ENCODE measurements at regions not wholly inside any gene's neighbourhood (a gene's known extent, or its start where the extent isn't known, plus 50 kb on each side); places are given as distances from the start of the nearest gene placed in this dataset.
"Not testable (repeated sequence)": the region's sequence is repeated elsewhere in the genome, so short reads cannot be mapped to it uniquely, and the experiment has no call there.

DNA sequence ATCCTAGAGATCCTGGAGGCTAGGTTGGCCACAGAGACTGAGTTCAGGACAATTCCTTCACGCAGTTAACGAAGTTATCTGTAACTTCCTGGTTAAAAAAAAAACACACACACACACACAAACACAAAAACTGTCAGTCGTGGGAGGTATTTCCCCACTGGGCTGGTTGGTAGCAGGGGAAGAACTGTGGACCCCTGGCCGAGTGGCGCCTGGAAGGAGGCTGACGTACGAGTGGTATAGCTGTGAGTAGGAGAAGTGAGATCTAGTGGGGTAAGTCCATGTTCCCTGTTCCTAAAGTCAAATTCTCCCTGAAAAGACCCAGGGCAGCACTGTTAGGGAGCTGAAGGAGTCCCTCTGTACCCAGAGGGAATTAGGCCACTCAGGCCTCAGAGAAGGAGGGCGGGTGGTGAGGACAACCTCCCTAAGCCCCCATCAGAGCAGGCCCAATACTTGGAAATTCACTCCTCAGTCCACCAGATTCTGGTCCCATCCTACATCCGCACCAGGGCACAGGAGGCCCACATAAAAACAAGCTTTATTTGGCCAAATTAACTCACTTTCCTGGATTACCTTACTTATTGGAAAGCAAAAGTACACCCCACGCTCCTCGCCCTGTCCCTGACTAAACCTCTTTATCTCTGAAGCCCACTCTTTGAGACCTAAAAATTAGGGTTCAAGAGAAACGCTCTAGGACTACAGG, 108.3 kb upstream of the FOXD4L5 start:
- DNase-seq, result not testable (repeated sequence)

DNA sequence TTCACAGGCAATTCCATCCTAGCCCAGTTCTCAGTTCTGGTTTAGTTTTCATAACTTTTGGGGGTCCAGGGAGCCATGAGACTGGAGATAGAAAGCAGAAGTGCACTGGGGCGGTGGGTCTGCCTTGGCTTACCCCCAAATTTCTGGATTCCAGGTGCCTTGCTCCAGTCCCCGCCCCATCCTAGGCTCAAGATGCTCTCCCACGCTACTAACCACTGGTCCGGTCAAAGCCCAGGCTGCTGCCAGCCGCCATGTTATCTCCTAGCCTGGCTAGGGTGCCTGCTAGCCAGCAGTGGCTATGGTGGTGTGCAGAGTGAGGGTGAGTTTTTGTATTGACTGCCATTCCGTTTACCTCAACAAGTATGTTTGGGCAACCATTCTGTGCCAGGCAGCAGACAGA, 107.6 kb upstream of the FOXD4L5 start:
- DNase-seq, result not testable (repeated sequence)

DNA sequence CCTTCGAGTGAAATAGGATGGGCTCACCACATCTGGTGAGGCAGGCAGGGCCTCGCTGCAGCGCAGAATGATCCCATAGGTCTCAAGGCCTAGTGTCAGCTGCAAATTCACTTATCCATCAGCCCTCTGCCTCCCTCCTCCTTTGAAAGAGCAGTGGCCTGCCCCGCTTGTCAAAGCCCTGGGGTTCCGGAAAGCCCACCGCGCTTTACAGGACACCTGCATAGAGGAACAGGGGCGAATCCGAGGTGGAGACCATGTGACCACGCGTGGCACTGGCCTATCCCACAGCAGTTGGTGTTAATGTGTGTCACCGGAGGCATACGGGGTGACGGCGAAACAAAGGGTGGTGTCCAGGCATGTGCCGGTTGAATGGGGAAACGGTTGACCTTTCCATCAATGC, 104.7 kb upstream of the FOXD4L5 start:
- not testable (repeated sequence) for DNase-seq

DNA sequence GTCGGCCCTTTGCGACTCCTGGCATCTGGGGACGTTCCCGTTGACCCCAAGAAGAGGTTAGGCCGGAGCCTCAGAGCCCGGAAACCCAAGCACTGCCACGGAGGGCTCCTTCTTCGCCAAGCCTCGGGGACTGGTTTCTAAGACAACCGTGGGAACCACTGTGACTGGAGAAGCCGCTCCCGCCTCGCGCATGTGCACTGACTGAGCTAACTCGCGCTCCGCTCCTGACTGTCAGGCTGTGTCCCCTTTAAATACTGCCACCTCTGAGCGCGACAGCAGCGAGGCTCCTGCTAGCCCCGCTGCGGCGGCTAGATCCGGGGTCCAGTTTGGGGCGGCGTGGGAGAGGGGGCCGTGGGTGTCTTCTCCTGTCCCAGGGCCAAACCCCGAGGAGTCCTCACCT, 104.2 kb upstream of the FOXD4L5 start:
- DNase-seq, result not testable (repeated sequence)

DNA sequence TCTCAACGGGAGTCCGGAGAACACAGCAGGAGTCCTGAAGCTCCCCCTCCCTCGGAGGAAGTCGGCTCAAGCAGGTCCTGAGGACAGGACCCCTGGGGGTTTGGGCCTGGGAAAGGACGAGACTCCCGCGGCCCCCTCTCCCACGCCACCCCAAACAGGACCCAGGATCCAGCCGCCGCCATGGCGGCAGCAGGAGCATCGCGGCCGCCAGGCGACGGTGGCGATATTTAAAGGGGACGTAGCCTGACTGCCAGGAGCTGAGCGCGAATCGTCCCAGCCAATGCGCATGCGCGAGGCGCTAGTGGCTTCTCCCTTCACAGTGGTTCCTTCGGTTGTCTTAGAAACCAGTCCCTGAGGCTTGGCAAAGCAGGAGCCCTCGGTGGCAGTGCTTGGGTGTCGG, 101.7 kb upstream of the FOXD4L5 start:
- DNase-seq, result peak; percentile 86

DNA sequence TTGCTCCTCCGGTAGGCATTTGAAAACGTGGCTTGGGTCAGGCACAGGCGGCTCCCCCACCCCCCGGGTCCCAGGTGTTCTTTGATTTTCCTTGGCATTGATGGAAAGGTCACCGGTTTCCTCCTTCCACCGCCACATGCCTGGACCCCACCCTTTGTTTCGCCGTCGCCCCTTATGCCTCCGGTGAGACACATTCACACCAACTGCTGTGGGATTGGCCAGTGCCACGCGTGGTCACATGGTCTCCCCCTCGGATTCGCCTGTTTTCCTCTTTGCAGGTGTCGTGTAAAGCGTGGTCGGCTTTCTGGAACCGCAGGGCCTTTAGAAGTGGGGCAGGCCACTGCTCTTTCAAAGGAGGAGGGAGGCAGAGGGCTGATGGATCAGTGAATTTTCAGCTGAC, 101.2 kb upstream of the FOXD4L5 start:
- DNase-seq, result not testable (repeated sequence)

DNA sequence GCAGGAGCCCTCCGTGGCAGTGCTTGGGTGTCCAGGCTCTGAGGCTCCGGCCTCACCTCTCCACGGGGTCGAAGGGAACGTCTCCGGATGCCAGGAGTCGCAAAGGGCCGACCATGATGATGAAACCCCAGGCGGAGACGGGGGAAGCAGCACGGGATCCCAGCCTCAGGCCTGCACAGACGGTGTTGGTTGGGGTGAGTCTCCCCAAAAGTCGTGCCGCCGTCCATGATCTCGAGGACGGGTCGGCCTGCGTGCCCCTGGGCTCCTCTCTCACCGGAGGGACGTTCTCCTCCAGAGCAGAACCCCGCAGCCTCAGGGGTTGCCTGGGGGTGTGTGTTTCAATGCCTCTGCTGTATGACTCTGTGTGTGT, 100.6 kb upstream of the FOXD4L5 start:
- not testable (repeated sequence) for DNase-seq

DNA sequence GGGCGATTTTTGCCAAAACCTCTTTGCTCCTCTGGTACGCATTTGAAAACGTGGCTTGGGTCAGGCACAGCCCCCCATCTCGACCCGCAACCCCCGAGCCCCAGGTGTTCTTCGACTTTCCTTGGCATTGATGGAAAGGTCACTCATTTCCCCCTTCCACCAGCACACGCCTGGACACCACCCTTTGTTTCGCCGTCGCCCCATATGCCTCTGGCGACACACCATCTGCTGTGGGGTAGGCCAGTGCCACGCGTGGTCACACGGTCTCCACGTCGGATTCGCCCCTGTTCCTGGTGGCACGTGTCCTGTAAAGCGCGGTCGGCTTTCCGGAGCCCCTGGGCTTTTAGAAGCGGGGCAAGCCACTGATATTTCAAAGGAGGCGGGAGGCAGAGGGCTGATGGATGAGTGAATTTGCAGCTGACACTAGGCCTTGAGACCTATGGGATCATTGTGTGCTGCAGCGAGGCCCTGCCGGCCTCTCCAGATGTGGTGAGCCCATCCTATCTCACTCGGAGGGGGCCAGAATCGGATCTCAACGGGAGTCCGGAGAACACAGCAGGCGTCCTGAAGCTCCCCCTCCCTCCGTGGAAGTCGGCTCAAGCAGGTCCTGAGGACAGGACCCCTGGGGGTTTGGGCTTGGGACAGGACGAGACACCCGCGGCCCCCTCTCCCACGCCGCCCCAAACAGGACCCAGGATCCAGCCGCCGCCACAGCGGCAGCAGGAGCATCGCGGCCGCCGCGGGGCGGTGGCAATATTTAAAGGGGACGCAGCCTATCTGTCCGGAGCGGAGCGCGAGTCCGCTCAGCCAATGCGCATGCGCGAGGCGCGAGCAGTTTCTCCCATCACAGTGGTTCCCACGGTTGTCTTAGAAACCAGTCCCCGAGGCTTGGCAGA, 100.0 kb upstream of the FOXD4L5 start:
- not testable (repeated sequence) for DNase-seq

DNA sequence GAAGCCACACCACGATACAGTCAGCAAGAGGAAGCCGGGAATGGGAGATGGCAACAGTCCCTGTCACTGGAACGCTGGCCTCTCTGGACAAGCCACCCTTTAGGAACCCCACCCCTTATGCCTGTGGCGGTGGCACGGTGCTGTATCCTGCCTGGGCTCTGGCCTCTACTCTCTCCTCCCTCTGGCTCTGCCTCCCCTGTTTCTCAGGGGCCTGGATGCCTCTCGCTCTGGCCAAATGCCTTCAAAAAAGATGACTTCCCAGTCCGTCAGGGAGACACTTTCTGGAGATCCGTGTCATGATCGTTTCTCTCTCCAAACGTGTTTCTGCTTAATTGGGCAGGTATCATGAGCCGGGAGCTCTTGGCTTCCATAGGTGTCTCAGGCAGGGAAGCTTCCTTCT, 99.1 kb upstream of the FOXD4L5 start:
- DNase-seq, result peak; percentile 54

DNA sequence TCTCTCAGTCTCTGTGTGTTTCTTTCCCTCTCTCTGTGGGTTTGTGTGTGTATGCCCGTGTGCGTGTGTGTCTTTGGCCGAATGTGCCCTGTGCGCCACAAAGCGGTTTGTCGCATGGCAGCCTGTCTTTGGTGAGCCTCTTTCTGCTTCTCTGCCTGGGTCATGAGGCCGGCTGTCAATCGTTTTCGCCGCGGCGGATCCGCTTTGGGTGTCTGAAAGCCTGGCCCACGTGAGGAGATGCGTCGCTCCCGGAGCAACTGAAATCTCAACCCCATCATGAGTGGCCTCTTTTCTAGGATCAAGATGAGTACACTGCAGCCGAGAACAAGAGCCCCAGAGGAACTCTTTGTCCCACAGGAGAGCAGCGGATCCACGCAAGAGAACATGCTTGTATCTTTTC, 98.6 kb upstream of the FOXD4L5 start:
- DNase-seq, result not testable (repeated sequence)

DNA sequence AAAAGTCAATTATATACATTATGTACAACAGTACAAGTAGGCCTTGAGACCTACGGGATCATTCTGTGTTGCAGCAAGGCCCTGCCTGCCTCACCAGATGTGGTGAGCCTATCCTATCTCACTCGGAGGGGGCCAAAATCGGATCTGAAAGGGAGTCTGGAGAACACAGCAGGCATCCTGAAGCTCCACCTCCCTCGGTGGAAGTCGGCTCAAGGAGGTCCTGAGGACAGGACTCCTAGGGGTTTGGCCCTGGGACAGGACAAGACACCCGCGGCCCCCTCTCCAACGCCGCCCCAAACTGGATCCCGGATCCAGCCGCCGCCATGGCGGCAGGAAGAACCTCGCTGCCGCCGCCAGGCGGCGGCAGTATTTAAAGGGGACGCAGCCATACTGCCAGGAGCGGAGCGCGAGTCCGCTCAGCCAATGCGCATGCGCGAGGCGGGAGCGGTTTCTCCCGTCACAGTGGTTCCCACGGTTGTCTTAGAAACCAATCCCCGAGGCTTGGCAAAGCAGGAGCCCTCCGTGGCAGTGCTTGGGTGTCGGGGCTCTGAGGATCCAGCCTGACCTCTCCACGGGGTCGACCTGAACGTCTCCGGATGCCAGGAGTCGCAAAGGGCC, 97.8 kb upstream of the FOXD4L5 start:
- DNase-seq, result not testable (repeated sequence)

Data from activated CD8-positive, alpha-beta memory T cell treated with anti-CD3 and anti-CD28 coated beads, Interleukin-2, amount 50 U/mL, for 48 hours (primary cell).